Panc1 (cell line): ENCODE measurements at regions not wholly inside any gene's neighbourhood (a gene's known extent, or its start where the extent isn't known, plus 50 kb on each side); places are given as distances from the start of the nearest gene placed in this dataset.

Experiments used
- ATAC-seq: fragments of 200-7000 bp; cut with Tn5 transposase; 2 replicates; pipeline ENCODE4 v1.9.1; 2020; ENCODE audit warnings: mild to moderate bottlenecking, moderate library complexity
- BruUV-seq: library from RNA; stranded (reverse); fragments of 400-500 nt; replicated peaks from 2 replicates; lab custom pipeline; 2021; lab: Mats Ljungman, UMichigan
- CTCF ChIA-PET: fragments of 300-600 bp; sonication (Branson Sonifier 250); formaldehyde crosslinking; loops from one replicate; lab custom pipeline; 2022; ENCODE audit warnings: antibody characterized with exemption; lab: Charles Lee
- POLR2A ChIA-PET: fragments of 300-600 bp; sonication (Branson Sonifier 250); formaldehyde crosslinking; loops from one replicate; lab custom pipeline; 2022; ENCODE audit warnings: antibody characterized with exemption; lab: Charles Lee
- DNase-seq: peaks from one replicate; pipeline ENCODE4 v3.0.0-alpha.2; 2010; ENCODE audit warnings: low read depth, low spot score
- H3K27ac ChIP-seq: 2 replicates; pipeline ENCODE4 v1.5.1; 2011; ENCODE audit warnings: mild to moderate bottlenecking, low read length, inconsistent platforms
- H3K27me3 ChIP-seq: fragments of 200-500 bp; sonication (Bioruptor generic); 2 replicates; pipeline ENCODE4 v1.6.0; 2014; ENCODE audit warnings: low read length, inconsistent platforms; ENCODE audit not compliant: control insufficient read depth, insufficient read depth
- H3K36me3 ChIP-seq: fragments of 200-500 bp; sonication (Bioruptor generic); 2 replicates; pipeline ENCODE4 v1.5.1; 2014; ENCODE audit warnings: inconsistent platforms, mild to moderate bottlenecking, low read length, moderate library complexity; ENCODE audit not compliant: control insufficient read depth, insufficient read depth
- H3K4me1 ChIP-seq: 2 replicates; pipeline ENCODE4 v1.5.1; 2011; ENCODE audit warnings: inconsistent platforms, mild to moderate bottlenecking, low read length, moderate library complexity; ENCODE audit not compliant: control insufficient read depth, insufficient read depth
- H3K4me3 ChIP-seq, 2 experiments: 2 replicates each; pipeline ENCODE4 v1.5.1; 2011 to 2012; ENCODE audit warnings: low read depth in 2 of 2, low read length in 2 of 2, mild to moderate bottlenecking in 2 of 2, inconsistent platforms in 1 of 2, moderate library complexity in 1 of 2
- H3K9me3 ChIP-seq: fragments of 200-500 bp; sonication (Bioruptor generic); 2 replicates; pipeline ENCODE4 v1.5.1; 2014; ENCODE audit warnings: low read depth, mild to moderate bottlenecking, inconsistent platforms, low read length, moderate library complexity; ENCODE audit not compliant: control insufficient read depth, insufficient read depth
- CTCF ChIP-seq: fragments of 450-650 bp; IDR thresholded peaks from 2 replicates; pipeline ENCODE4 v1.5.1; 2017; ENCODE audit warnings: mild to moderate bottlenecking
- POLR2AphosphoS5 ChIP-seq: IDR thresholded peaks from 2 replicates; pipeline ENCODE4 v1.6.1; 2012; ENCODE audit warnings: mild to moderate bottlenecking, low read depth, low read length, moderate library complexity
- REST ChIP-seq, 2 experiments: IDR thresholded peaks; 2 replicates each; pipeline ENCODE4 v1.6.1; 2011 to 2012; ENCODE audit warnings: low read depth in 2 of 2, control low read depth in 1 of 2, low read length in 1 of 2, mild to moderate bottlenecking in 1 of 2, moderate library complexity in 1 of 2; ENCODE audit not compliant: insufficient read depth in 1 of 2
- SIN3A ChIP-seq: IDR thresholded peaks from 2 replicates; pipeline ENCODE4 v1.6.1; 2012; ENCODE audit warnings: low read depth, mild to moderate bottlenecking, low read length, moderate library complexity, borderline replicate concordance; ENCODE audit not compliant: insufficient read depth
- TCF7L2 ChIP-seq: IDR thresholded peaks from 2 replicates; pipeline ENCODE4 v1.6.1; 2011; ENCODE audit warnings: mild to moderate bottlenecking, low read depth, low read length, inconsistent platforms
- in situ Hi-C: cut with HindIII; loops from 2 replicates; pipeline ENCODE4 v1.10.0; 2016; ENCODE audit warnings: low sequenced_read_pairs, low pct_unique_long_range_greater_than_20kb
- intact Hi-C: fragments of 100-400 bp; cut with micrococcal nuclease; formaldehyde crosslinking; loops from one replicate; pipeline ENCODE4 v1.10.0; 2022; ENCODE audit not compliant: unreplicated experiment

- BruUV-seq: no TSS peak
- no peak for TF ChIP-seq CTCF
- TF ChIP-seq SIN3A: no peak
- no peak for TF ChIP-seq TCF7L2
- TF ChIP-seq POLR2AphosphoS5: no peak
- TF ChIP-seq REST (IDR thresholded peaks at IDR 0.05; ENCODE audit: insufficient read depth in 1 of 2, low read depth in 2 of 2, low read length in 1 of 2): no peak
- Histone ChIP-seq H3K4me3 (no peak overlapping the region), H3K27me3 (no peaks in the 10 kb centered on the region), H3K9me3 (peaks cover 3% of the 10 kb centered on the region; the same call in 1 of the 2 replicates), H3K27ac (no peak overlapping the region), H3K4me1 (no peaks in the 10 kb centered on the region), H3K36me3 (no peaks in the 10 kb centered on the region)
- intact Hi-C loops: no loop called here
- DNase-seq: no peak
- ChIA-PET POLR2A (no interaction called here), CTCF (no interaction called here)
- in situ Hi-C loops: no loop called here
- no peak for ATAC-seq
Measured at GRCh38 chr3:176401211-176401610, 796.1 kb downstream of the TBL1XR1 start.

GRCh38 chr3:176399193-176399592, 798.1 kb downstream of the TBL1XR1 start:
- intact Hi-C loops (no loop called here), in situ Hi-C loops (no loop called here)
- POLR2A ChIA-PET: no interaction called here
- no peak overlapping the region for H3K4me3 ChIP-seq
- no peaks in the 10 kb centered on the region for H3K4me1 ChIP-seq
- CTCF ChIA-PET: no interaction called here
- H3K27ac ChIP-seq: no peak overlapping the region
- DNase-seq (no peak), ATAC-seq (no peak)
- H3K27me3 ChIP-seq: no peaks in the 10 kb centered on the region
- H3K9me3 ChIP-seq: peaks cover 13% of the 10 kb centered on the region; the same call in 1 of the 2 replicates
- TF ChIP-seq POLR2AphosphoS5 (no peak), SIN3A (no peak)
- no peaks in the 10 kb centered on the region for H3K36me3 ChIP-seq
- no TSS peak for BruUV-seq

- ATAC-seq: no peak
- TF ChIP-seq POLR2AphosphoS5 (no peak), TCF7L2 (no peak), REST (IDR thresholded peaks at IDR 0.05; ENCODE audit: insufficient read depth in 1 of 2, low read depth in 2 of 2, low read length in 1 of 2) (no peak), CTCF (no peak), SIN3A (no peak)
- CTCF ChIA-PET: no interaction called here
- Histone ChIP-seq H3K36me3 (no peaks in the 10 kb centered on the region), H3K27me3 (no peaks in the 10 kb centered on the region), H3K27ac (no peak overlapping the region), H3K4me1 (no peaks in the 10 kb centered on the region), H3K4me3 (no peak overlapping the region), H3K9me3 (peaks cover 20% of the 10 kb centered on the region; the same call in 1 of the 2 replicates)
- in situ Hi-C loops (no loop called here), intact Hi-C loops (no loop called here)
- no TSS peak for BruUV-seq
- POLR2A ChIA-PET: no interaction called here
- no peak for DNase-seq
Measured at GRCh38 chr3:176395240-176395639, 802.0 kb downstream of the TBL1XR1 start.
